Right lobe of liver (tissue), 4 donors: ENCODE measurements at regions not wholly inside any gene's neighbourhood (a gene's known extent, or its start where the extent isn't known, plus 50 kb on each side); places are given as distances from the start of the nearest gene placed in this dataset.

Source experiments
- POLR2A ChIP-seq: fragments of 450-650 bp; IDR thresholded peaks from one replicate; pipeline ENCODE4 v1.6.1; 2017; ENCODE audit warnings: antibody characterized with exemption, mild to moderate bottlenecking
- TF ChIP-seq, protein P1 (sequence below), 4 donors: fragments of 200-600 bp in 3 of 4; fragments of 450-650 bp in 1 of 4; IDR thresholded peaks; one replicate each; pipeline versions ENCODE4 v1.5.1 to v1.8.0; 2016 to 2022; ENCODE audit warnings: antibody characterized with exemption in 4 of 4, mild to moderate bottlenecking in 2 of 4
- donor health status: DM: no; HTN: no; CAD: no.
- donor health status: DM: no; HTN: no; CAD: no.
- donor health status: DM: no; HTN: yes; CAD: no.

DNA sequence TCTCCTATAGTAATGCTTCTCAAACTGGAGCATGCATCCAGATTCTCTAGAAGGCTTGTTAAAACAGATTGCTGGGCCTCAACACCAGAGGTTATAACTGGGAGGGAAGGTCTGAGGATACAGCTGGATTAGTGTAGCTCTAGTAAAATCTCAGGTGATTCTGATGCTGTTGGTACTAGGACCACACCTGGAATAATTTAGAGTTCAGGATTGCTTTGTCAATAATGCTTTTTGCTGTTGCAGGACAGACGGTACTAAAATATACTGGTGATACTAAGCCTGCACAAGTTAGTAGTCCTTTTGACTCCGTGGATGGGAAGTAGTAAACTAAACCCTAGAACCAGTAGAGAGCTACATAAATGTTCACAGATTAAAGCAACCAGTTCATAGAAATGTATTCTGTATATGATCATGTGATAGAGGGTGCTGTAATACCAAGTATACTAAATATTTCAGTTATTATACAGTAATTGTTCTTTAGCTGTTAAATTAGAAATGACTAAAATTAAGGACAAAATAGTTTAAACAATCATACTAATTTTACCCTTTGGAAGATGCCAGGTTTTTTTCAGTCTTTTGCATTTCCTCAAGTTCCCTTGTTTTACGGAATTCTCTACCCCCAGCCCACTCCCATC, 258.2 kb upstream of the STARD13 start:
- TF ChIP-seq POLR2A = no peak
- TF ChIP-seq, protein P1, sequence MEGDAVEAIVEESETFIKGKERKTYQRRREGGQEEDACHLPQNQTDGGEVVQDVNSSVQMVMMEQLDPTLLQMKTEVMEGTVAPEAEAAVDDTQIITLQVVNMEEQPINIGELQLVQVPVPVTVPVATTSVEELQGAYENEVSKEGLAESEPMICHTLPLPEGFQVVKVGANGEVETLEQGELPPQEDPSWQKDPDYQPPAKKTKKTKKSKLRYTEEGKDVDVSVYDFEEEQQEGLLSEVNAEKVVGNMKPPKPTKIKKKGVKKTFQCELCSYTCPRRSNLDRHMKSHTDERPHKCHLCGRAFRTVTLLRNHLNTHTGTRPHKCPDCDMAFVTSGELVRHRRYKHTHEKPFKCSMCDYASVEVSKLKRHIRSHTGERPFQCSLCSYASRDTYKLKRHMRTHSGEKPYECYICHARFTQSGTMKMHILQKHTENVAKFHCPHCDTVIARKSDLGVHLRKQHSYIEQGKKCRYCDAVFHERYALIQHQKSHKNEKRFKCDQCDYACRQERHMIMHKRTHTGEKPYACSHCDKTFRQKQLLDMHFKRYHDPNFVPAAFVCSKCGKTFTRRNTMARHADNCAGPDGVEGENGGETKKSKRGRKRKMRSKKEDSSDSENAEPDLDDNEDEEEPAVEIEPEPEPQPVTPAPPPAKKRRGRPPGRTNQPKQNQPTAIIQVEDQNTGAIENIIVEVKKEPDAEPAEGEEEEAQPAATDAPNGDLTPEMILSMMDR (IDR thresholded peaks at IDR 0.05) = no peak
